Right renal pelvis (tissue), 4 donors: ENCODE measurements at regions not wholly inside any gene's neighbourhood (a gene's known extent, or its start where the extent isn't known, plus 50 kb on each side); places are given as distances from the start of the nearest gene placed in this dataset.

Source experiments
- DNase-seq, 4 donors: peaks; one replicate each; pipeline ENCODE4 v3.0.0-alpha.2; 2013; ENCODE audit warnings: low read depth in 4 of 4, low spot score in 3 of 4, missing footprints in 1 of 4

DNA sequence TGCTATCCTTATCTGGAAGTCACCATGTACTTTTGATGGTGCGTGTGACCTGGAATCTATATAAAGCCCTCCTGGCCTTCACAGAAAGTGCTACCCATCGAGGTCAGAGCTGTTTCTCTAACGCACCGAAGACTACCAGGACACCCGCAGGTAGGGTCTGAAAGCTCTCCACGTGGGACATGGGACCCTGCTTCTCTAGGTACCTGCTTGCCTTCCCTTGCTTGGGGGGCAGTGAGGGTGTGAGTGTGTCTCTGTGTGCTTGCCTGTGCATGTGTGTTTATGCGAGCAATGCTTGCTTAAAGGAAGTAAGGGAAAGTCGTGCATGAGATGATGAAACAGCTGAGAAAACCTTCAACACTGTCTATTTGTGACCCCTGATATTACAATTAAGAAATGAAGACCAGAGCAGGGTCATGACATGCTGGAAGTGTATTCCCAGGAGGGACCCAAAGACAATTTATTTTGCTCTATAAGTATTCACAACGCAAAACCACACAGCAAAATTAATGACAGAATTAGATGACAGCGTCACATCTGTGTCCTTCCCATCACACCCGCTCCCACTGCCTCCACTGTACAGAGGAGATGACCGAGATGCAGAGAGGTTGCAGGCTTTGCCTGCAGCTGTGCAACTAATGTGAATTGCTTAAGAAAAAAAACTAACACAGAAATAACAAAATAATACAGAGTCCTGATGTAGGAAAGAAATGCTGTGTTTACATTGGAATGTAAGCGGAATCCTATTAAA lies 76.4 kb upstream of the HELT start:
- DNase-seq = no peak

DNA sequence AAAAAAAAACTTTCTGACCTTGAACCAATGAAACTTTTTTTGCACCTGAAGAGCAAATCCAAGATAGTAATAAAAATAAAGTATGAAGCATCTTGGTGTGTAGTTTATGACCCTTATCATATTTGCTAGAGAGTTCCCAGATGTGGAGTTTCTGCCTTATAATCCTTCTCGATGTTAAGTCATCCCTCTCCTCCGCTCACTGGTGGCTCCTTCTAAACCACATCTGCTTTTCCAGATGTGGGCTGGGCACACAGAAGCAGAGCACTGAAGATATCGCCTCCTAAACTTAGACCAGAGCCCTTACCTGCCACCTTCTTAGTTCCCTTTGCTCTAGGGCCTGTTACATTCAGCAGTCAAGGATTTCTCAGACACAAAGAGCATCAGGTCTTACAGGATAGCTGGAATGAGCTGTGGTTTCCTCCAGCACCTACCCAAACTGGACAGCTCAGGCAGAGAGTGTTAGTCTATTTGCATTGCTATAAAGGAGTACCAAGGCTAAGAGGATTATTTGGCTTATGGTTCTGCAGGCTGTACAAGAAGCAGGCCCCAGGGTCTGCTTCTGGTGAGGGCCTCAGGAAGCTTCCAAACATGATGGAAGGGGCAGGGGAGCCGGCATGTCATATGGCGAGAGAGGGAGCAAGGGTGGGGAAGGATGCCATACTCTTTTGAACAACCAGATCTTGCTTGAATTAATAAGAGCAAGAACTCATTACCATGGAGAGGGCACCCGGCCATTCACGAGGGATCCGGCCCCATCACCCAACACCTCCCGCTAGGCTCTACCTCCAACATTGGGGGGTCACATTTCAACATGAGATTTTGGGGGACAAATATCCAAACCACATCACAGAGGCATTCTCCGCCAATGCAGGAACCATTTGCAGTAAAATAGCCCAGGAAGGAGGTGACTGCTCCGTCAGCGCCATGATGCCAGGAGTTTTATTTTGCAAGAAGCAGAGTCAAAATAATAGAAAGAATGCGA lies 75.6 kb upstream of the HELT start:
- no peak for DNase-seq

DNA sequence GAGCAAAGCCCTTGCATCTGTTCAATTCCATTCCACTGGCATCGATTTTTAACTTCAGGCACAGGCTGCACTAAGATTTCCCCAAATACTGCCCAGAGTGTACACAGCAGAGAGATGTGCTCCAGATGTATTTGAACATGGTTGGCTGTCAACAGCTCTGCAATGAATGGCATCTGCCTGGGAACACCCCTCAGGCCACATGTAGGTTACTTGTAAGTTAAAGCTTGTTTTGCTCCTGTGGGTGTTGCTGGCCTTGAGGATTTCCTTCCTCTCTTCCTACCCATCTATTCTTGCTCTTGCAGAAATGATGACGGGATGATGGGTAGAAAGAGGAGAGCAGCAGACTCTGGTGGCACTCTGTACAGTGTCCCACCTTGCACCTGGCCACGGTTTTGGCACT lies 69.3 kb upstream of the HELT start:
- DNase-seq = no peak

DNA sequence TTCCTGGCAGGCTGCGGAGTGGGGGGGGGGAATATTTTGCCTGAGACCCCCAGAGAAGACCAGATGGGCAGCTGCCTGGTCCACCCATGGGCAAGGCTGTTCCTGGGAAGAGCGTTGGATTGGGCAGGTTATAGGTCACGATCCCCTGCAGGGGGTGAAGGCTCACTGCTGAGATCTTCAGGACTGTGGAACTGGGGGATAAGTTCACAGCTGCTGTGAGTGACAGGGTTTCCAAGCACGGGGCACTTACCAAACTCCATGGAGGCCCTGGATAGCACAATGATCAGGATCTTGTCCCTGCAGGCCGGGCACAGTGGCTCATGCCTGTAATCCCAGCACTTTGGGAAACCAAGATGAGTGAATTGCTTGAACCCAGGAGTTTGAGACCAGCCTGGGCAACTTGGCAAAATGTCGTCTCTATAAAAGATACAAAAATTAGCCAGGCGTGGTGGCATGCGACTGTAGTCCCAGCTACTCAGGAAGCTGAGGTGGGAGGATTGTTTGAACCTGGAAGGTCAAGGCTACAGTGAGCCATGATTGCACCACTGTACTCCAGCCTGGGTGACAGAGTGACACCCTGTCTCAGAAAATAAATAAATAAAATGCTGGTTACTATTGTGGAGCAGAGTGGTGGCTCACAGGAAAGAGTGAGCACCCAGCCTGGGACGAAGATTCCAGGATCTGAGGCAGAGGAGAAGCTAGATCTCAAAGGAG lies 68.0 kb upstream of the HELT start:
- no peak for DNase-seq

DNA sequence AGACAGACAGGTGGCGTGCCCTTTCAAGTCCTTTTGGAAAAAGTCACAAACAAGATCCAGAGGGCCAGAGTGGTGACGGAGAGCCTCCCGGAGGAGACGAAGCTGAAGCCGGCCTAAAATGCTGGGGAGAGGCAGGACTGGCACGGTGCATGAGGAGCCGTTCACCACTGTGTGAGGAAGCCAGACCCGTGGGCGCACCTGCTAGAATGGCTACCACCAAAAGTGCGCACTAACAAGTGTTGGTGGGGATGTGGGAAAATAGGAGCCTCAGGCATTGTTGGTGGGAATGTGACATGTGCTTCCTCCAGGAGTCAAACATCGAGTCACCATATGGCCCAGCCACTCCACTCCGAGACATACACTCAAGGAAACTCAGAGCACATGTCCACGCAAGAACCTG lies 67.4 kb upstream of the HELT start:
- DNase-seq = no peak

DNA sequence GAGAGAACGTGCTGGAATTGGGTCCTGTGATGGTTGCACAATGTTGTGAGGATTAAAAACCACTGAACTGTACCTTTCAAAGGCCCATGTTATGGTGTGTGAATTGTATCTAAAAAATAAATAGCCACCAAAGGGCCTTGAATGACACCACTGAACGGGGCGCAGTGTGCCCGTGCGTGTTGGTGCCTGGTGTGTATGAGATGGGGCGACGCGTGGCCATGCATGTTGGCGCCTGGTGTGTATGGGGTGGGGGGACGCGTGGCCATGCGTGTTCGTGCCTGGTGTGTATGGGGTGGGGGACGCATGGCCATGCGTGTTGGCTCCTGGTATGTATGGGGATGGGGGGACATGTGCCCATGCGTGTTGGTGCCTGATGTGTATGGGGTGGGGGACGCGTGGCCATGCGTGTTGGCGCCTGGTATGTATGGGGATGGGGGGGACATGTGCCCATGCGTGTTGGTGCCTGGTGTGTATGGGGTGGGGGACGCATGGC lies 66.6 kb upstream of the HELT start:
- no peak for DNase-seq

DNA sequence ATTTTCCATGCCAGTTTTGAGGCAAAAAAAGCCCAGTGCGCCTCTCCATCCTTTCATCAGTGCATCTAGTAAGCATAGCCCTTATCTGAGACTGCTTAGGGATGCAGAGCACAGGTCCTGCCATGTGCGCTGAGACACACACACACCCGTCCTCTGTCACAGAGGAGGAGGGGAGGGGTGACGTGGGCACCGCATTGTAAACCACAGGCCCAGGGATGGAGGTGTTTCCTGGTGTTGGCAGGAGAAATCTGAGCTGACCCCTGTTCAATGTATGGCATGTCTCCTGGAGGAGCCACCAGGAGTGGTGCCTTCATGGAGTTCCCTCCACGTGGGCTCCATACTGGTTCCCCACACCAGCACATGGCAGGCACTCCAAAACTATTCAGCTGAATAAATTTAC lies 65.8 kb upstream of the HELT start:
- DNase-seq = no peak

DNA sequence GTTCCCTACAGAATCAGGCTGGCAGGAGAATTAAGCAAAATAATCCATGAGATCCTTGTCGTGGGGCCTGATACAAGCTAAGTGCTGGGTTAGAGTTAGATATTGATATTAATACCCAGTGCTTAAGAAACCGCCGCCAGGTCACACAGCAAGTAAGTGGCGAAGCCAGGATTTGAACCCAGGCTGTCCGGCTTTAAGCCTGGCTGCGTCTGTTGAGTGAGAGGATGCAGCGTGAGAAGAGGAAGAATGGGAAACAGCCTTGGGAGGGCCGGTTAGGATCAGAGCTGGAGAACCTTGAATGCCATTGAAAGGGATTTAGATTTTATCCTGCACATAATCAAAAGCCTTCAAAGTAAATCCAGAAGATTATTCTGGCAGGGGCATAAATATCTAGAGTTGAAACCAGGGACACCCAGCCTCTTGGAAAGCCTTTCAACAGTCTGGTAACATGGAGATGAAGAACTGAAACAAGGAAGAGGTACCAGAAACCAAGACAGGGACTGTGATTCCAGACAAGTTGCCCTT lies 64.8 kb upstream of the HELT start:
- DNase-seq = no peak

DNA sequence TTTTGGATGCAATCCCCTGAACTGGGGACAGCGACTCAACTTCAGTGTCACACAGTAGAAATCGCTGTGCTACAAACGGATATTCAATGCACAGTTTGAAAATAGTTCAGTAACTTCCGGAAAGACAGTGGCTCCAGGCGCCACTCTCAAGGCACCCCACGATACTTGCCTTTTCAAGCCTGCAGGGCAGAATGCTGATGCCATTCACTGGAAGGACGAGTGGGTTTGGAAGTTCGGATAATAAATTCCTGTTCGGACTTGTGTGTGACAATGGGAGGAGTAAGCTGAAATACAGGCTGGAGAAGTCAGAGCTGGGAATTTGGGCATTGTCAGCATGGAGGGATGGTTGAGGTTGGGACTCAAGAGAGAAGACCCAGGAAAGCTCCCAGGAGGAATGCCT lies 64.3 kb upstream of the HELT start:
- DNase-seq = no peak

DNA sequence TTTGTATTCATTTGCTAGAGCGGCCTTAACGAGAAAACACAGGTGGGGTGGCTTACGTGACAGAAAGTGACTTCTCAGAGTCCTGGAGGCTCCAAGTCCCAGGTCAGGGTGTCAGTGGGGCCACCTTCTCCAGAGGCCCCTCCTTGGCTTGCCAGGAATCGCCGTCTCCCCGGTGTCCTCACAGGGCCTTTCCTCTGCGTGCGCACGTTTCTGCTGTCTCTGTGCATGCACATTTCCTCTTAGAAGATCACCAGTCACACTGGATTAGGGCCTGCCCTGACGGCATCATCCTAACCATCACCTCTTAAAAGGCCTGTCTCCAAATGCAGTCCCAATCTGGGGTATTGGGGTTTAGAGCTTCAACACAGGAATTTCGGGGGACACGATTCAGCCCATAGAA lies 63.8 kb upstream of the HELT start:
- no peak for DNase-seq

DNA sequence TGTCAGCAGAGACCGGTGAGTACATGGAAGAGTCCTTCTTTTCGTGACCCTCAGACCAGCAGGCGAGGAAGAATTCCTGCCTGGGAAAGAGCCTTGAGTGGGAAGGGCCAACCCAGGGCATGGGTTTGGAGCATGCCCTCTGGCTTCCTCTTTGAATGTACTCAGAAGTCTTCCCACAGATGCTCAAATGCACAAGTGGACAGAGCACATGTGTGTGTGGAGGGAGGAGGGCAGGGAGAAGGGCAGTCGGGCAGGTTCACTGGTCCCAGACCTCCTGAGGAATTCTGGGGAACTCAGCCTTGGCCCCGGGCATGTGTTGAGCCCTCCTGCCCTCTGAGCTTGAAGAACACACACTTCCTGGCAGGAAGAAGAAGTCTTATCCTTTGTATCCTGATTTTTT lies 63.2 kb upstream of the HELT start:
- no peak for DNase-seq

DNA sequence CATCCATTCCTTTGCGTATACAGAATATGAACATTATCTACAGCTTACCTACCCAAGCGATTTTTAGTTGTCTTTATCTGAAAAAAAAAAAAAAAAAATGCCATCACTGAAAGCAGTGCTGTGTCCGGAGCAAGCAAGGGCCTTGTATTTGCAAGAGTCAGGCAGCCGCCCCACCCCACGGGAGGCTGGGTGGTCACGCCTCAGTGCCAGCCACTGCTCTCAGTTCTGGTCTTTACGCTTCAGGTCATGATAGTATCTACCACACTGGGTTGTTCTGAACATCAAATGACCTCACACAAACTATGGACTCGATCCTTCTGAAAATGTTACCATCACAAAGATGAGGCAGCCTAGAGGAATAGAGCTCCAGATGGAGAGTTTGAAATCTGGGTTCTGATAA lies 62.7 kb upstream of the HELT start:
- no peak for DNase-seq

DNA sequence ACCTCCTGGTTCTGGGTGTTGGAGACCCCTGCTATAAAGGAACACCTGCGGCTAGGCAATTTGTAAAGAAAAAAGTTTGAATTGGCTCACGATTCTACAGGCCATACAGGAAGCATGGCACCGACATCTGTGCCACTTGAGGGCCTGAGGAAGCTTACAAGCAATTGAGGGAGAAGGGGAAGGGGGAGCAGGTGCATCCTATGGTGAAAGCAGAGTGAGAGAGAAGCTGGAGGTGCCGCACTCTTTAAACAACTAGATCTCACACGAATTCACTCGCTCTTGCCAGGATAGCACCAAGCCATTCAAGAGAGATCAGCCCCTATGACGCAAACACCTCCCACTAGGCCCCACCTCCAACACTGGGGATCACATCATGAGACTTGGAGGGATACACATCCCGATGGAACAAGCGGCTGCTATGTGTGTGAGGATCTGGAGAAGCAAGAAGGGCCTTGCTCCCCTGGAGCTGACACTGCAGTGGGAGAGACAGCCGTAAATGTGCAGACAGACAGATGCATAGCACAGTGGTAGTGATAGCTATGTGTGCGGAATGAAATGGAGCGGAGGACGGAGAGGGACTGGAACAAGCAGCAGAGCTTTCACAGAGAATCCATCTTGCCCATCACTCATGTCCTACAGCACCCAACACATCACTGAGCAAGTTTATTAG lies 60.7 kb upstream of the HELT start:
- no peak for DNase-seq

DNA sequence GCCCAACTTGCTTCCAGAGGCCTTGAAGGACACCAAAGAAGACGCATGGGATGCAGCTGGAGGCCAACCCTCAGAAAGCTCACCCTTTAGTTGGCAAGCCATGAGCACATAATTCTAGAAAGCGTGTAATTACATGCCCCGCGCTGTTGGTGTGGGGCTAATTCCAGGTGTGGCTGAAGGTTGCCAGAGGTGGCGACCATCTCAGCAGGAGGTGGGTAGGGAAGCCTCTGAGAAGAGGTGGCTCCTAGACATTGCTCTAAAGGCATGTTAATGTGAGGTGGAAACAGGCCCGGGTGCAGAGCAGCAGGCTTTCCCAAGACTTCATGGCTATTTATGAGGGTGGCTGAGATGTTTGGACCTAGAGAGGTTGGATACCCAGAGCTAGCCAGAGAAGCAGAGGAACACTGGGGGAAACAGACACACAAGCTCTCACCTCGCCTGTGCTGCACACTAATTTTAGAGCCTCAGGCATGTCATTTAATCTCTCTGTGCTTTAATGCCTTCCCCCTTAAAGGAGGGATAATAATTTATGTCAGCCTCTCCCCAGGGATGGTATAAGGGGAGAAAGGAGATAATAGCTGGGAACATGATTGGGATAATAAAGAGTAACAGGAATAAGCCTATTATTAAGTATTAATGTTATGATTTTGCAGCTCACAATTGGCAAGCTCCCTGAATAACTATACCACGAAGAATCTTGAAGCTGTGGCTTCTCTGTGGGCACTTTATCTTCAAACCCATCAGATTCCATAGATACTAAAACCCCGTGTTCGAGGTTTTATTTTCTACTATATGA lies 60.0 kb upstream of the HELT start:
- DNase-seq = no peak

DNA sequence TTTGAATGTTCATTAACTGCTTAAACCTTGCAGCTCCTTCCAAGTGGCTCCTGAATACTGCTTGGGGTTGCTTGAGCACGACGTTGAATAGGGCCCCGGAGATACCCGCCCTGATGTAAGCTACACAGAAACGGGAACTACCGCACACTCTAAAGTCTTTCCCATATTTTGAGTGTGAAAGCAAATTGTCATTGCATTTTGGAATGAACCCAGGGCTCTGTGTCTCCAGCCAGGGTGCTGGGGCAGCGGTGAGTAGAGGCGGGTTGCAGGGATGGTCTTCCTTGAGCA lies 59.4 kb upstream of the HELT start:
- DNase-seq = no peak

DNA sequence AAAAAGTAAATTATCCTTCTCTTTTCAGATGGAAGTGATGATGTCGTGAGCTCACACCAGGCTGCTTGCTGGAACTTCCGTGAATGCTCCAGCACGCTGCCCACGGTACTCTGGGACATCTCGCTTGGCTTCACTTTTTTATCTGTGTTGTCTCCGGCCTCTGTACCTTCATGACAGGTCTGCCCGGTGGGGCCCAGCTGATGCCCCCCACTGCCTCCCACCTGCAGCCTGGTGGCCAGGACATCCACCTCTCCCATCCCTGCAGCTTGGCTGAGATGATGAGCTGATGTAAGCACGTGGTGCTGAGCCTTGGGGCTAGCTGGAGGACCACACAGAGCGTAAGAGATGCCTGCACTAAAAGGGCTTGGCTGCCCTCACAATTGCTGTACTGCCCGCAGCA lies 59.0 kb upstream of the HELT start:
- DNase-seq = no peak

DNA sequence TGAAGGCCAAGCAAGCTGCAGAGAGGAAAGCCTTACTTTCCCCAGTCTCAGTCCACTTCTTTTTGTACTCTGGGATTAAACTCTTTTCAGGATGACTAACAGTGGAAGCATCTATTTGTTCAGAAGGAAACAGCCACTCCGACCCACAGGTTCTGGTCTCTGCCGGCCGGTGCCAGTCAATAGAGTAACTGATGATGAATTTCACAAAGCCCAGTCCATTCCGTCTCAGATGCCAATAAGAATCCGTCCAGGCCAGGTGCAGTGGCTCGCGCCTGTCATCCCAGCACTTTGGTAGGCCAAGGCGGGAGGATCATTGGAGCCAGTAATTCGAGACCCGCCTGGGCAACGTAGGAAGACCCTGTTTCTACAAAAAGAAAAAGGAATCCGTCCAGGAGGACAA lies 58.5 kb upstream of the HELT start:
- no peak for DNase-seq

DNA sequence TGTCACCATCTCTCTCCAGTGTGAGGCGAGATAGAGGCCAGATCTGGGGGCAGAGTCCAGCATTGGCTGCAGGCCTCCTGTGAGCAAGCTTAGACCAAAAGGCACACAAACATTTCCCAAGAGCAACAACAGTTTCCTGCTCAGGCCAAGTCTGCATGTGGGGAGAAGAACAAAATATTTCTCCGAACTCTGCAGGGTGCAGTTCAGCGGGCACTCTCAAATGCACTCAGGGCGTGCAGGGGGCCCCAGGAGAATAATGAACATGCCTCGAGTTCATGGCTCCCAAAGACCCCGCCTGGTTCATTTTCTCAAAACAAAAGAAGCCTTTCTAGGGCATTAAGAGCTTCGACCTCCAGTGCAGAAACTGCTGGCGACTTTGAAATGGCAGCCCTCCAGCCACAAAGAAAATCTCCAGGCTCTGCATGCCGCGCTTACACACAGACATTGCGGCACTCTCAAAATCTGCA lies 57.8 kb upstream of the HELT start:
- DNase-seq = no peak

DNA sequence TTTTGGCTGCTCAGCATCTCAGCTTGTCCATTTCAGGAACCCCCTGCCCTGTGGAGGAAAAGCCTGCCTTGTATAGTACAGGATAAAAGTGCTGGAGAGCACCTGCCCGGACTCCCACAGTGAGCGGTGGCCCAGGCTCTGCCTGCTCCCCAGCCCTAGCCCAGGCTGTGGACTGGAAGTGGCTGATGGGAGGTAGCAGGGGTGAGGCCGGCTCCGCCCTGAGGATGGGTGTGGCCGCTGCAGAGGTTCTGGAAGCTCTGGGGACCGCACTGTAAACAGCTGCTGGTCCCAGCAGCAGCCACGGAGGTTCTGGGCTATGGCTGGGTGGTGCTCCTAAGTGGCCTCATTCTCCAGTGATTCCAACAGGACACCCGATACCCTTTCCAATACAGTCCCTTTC lies 56.6 kb upstream of the HELT start:
- DNase-seq = no peak
